HG03565 (cell line): ENCODE measurements at regions not wholly inside any gene's neighbourhood (a gene's known extent, or its start where the extent isn't known, plus 50 kb on each side); places are given as distances from the start of the nearest gene placed in this dataset.
"Not testable (repeated sequence)": the region's sequence is repeated elsewhere in the genome, so short reads cannot be mapped to it uniquely, and the experiment has no call there.

Experiments
- ATAC-seq: cut with Tn5 transposase; IDR thresholded peaks from one replicate; pipeline ENCODE4 v1.9.1; 2021; ENCODE audit warnings: mild to moderate bottlenecking, moderate library complexity; ENCODE audit not compliant: unreplicated experiment

DNA sequence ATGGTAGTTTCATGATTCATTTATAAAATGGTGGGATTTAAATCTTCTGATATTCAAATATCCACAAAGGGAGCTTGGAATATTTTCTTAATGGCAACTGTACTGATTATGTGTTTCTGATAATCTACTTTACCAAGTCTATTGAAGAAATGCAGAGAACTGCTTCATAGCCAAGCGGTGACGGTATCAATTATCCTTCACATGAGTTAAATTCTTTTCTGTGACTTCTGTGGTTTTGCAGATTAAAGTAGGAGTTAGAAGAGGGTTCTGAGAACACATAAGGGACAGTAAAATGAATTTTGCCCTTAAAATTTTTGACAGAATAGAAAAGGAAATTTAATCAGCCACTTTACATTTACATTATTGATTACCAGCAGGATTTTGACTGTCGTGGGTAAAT is 563.2 kb downstream of the GBE1 start:
- ATAC-seq: no peak

- no peak for ATAC-seq
Observed at GRCh38 chr3:81197386-81197785, 564.1 kb downstream of the GBE1 start.

GRCh38 chr3:81195478-81195877 is 566.0 kb downstream of the GBE1 start:
- no peak for ATAC-seq

DNA sequence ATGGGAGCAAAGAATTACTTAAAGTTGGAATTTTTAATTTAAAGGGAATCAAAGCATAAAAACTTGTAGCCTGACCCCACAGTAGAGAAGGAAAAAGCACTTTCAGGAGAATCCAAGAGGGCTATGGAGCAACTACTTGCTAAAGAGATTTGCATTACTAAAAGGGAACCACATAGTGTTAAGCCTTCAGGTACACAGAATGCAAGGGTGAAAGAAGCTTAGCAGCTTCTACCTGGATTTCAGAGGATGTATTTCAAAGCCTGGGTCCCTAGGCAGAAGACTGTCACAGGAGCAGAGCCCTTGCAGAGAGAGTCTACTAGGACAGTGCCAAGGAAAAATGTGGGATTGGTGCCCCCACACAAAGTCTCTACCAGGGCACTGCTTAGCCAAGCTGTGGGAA is 575.0 kb downstream of the GBE1 start:
- no peak for ATAC-seq

- ATAC-seq: not testable (repeated sequence)
Observed at GRCh38 chr3:81182086-81182875, 579.2 kb downstream of the GBE1 start.

GRCh38 chr3:81173514-81173913 is 587.9 kb downstream of the GBE1 start:
- no peak for ATAC-seq

GRCh38 chr3:81170298-81170697 is 591.1 kb downstream of the GBE1 start:
- no peak for ATAC-seq

- no peak for ATAC-seq
Observed at GRCh38 chr3:81164806-81165205, 596.6 kb downstream of the GBE1 start.

- no peak for ATAC-seq
Observed at GRCh38 chr3:81161851-81162250, 599.6 kb downstream of the GBE1 start.

DNA sequence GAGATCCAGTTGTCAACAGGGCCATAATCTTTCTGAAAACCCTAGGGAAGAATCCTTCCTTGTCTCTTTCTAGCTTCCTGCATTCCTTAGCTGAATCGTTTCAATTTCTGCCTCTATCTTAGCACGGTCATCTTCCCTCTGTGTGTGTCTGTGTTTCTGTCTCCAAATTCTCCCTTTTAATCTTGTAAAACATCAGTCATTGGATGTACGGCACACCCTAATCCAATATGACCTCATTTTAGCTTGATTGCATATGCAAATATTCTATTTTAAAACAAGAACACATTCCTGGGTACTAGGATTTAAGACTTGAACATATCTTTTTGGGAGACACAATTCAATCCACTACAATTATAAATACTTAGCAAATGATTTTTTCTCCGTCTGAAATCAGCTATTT is 600.3 kb downstream of the GBE1 start:
- no peak for ATAC-seq

- ATAC-seq: no peak
Observed at GRCh38 chr3:81154611-81155143, 606.8 kb downstream of the GBE1 start.

DNA sequence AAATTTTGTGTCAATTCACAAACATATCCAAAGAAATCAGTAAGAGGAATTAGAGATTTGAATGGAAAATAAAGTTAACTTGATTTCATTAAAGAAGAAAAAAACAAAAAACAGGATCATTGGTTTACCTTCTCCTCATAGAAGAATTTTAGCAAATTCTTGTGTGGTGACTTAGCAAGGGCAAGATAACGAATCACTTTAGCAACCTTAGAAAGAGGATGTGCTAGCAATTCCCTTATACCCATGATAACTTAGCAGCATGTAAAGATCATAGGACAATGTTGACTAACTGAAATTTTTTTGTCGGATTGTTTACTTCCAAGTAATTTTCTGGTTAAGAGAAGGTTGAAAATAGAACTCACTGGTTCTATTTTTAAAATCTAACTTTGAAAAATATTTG is 609.3 kb downstream of the GBE1 start:
- ATAC-seq: no peak

GRCh38 chr3:81132995-81133394 is 628.5 kb downstream of the GBE1 start:
- no peak for ATAC-seq

GRCh38 chr3:81105789-81106488 is 655.5 kb downstream of the GBE1 start:
- ATAC-seq: no peak

DNA sequence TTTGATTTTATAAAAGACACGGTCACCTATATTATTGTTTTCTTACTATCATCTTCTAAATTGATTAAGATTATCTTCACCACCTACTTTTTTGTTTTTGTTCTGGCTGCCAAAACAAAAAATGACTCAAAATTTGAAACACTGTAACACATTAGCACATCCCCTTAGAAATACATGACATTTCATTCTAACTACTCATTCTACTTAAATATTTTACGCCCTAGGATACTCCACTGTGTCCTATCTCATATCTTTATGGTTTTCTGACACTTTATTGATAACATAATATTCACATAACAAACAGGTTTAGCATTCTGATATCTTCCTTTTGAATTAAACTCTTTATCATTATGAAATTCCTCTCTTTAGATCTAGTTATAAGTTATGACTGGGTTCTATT is 656.2 kb downstream of the GBE1 start:
- ATAC-seq: no peak

DNA sequence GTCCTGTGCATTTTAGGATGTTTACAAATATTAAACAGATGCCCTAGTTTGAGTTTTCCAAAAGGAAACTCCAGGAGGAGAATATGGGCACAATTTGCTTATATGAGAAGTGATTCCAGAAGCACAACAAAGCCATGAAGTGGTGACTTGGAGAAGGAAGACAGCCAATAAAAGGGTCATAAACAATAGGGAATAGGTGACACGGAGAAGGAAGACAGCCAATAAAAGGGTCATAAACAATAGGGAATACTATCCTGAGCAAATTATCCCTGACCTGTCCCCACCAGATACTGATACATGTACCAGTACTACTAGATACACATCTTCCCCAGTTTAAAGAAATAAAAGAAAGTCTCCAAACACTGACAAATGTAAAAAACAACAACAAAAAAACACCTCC is 663.6 kb downstream of the GBE1 start:
- ATAC-seq: no peak

DNA sequence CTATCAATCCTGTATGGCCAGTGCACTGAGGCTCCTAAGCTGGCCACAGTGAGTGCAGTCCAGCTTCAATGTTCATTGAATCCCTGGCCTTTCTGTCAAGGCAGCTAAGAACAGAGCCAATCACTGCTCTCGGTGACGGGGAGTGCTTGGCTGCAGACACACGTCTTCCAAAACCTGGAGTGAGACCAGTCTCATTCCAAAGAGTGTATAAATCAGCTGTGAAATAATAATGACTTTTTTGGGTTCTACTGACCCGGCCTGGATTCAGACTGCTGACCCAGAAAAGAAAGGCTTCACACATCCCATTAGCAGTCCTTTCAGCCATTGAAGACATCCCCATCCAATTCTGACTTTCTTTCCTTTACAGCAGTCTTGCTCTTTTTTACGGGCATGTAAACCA is 665.5 kb downstream of the GBE1 start:
- ATAC-seq: no peak

DNA sequence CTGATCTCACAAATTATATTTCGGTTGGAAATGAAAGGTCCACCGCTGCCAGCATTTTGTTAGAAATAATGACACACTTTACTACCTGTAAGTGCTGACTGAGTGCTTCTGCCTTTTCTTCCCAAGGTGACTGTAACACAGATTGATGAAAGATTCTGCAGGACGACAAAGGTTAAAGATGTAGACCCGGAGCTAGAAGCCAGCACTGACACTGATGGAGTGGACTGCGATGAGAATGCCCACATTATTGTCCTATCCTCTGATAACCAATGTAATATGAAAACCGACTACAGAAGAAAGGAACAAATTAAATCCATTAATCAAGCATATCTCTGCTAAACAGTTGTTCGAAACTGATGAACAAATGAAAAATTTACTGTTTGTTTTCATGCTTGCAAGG is 666.5 kb downstream of the GBE1 start:
- ATAC-seq: no peak

GRCh38 chr3:81087607-81088006 is 673.8 kb downstream of the GBE1 start:
- no peak for ATAC-seq

- ATAC-seq: no peak
Observed at GRCh38 chr3:81086348-81086747, 675.1 kb downstream of the GBE1 start.

GRCh38 chr3:81080608-81081007 is 680.8 kb downstream of the GBE1 start:
- ATAC-seq: no peak

- ATAC-seq: no peak
Observed at GRCh38 chr3:81072591-81072990, 688.9 kb downstream of the GBE1 start.
